SK-N-DZ (cell line): ENCODE measurements at regions not wholly inside any gene's neighbourhood (a gene's known extent, or its start where the extent isn't known, plus 50 kb on each side); places are given as distances from the start of the nearest gene placed in this dataset.

Source experiments
- small RNA-seq, 2 experiments: library from RNA; depleted of rRNA; stranded (forward); fragments of <200 nt; gene quantifications; one replicate each; pipeline ENCODE3, GENCODE V24; 2014

Small RNAs in the stretch of these regions (small RNA-seq; reads per million reads assigned to genes)
- gene AL162151.2: 0 to 0.04 reads per million in 2 experiments
- 0 to 0.13 reads per million in 2 experiments for gene RN7SL714P
